RWPE2 (cell line): ENCODE measurements at regions not wholly inside any gene's neighbourhood (a gene's known extent, or its start where the extent isn't known, plus 50 kb on each side); places are given as distances from the start of the nearest gene placed in this dataset.

Experiments
- ATAC-seq: fragments of 200-7000 bp; cut with Tn5 transposase; 3 replicates; pipeline ENCODE4 v1.9.1; 2021; ENCODE audit warnings: low read depth
- DNase-seq: peaks from one replicate; pipeline ENCODE4 v3.0.0-alpha.2; 2020; ENCODE audit warnings: low spot score
- H3K27ac ChIP-seq: fragments of 450-650 bp; 2 replicates; pipeline ENCODE4 v1.5.1; 2017; ENCODE audit warnings: mild to moderate bottlenecking; ENCODE audit not compliant: poor library complexity, severe bottlenecking
- H3K27me3 ChIP-seq: fragments of 250-450 bp; sonication (Bioruptor Pico); 2 replicates; pipeline ENCODE4 v1.5.1; 2021; ENCODE audit warnings: mild to moderate bottlenecking, moderate library complexity; ENCODE audit not compliant: insufficient read depth, poor library complexity, severe bottlenecking
- H3K36me3 ChIP-seq: fragments of 250-450 bp; sonication (Bioruptor Pico); 2 replicates; pipeline ENCODE4 v1.5.1; 2020; ENCODE audit warnings: low read depth, mild to moderate bottlenecking, moderate library complexity
- H3K4me1 ChIP-seq: fragments of 250-450 bp; sonication (Bioruptor Pico); 2 replicates; pipeline ENCODE4 v1.5.1; 2021; ENCODE audit warnings: mild to moderate bottlenecking, moderate library complexity; ENCODE audit not compliant: insufficient read depth, poor library complexity, severe bottlenecking
- H3K4me3 ChIP-seq: fragments of 250-450 bp; sonication (Bioruptor Pico); 2 replicates; pipeline ENCODE4 v1.5.1; 2021; ENCODE audit warnings: mild to moderate bottlenecking, moderate library complexity; ENCODE audit not compliant: severe bottlenecking
- H3K9me3 ChIP-seq: fragments of 250-450 bp; sonication (Bioruptor Pico); 2 replicates; pipeline ENCODE4 v1.5.1; 2021; ENCODE audit warnings: mild to moderate bottlenecking, moderate library complexity; ENCODE audit not compliant: severe bottlenecking
- CTCF ChIP-seq: fragments of 450-650 bp; IDR thresholded peaks from one replicate; pipeline ENCODE4 v1.5.1; 2017; ENCODE audit warnings: mild to moderate bottlenecking, moderate library complexity; ENCODE audit not compliant: poor library complexity, severe bottlenecking

GRCh38 chr9:522190-522589, 307.5 kb downstream of the DOCK8 start:
- DNase-seq = no peak
- no peak for TF ChIP-seq CTCF
- Histone ChIP-seq H3K27ac (no peak overlapping the region), H3K9me3 (no peaks in the 10 kb centered on the region), H3K4me3 (no peak overlapping the region), H3K4me1 (peaks cover 31% of the 10 kb centered on the region), H3K27me3 (no peaks in the 10 kb centered on the region), H3K36me3 (peaks cover 19% of the 10 kb centered on the region)
- no peak for ATAC-seq

- peaks cover 31% of the 10 kb centered on the region for H3K4me1 ChIP-seq
- DNase-seq (no peak), ATAC-seq (no peak)
- no peaks in the 10 kb centered on the region for H3K9me3 ChIP-seq
- no peaks in the 10 kb centered on the region for H3K27me3 ChIP-seq
- no peak overlapping the region for H3K27ac ChIP-seq
- no peak overlapping the region for H3K4me3 ChIP-seq
- TF ChIP-seq CTCF = no peak
- peaks cover 19% of the 10 kb centered on the region for H3K36me3 ChIP-seq
Observed at GRCh38 chr9:522658-523057, 308.0 kb downstream of the DOCK8 start.

GRCh38 chr9:523444-523843, 308.8 kb downstream of the DOCK8 start:
- Histone ChIP-seq H3K27me3 (no peaks in the 10 kb centered on the region), H3K27ac (no peak overlapping the region), H3K9me3 (no peaks in the 10 kb centered on the region), H3K36me3 (peaks cover 19% of the 10 kb centered on the region), H3K4me3 (no peak overlapping the region), H3K4me1 (peaks cover 26% of the 10 kb centered on the region)
- TF ChIP-seq CTCF = no peak
- ATAC-seq = no peak
- no peak for DNase-seq

GRCh38 chr9:524008-524407, 309.3 kb downstream of the DOCK8 start:
- Histone ChIP-seq H3K4me3 (no peak overlapping the region), H3K36me3 (peaks cover 19% of the 10 kb centered on the region), H3K27me3 (no peaks in the 10 kb centered on the region), H3K9me3 (no peaks in the 10 kb centered on the region), H3K4me1 (peaks cover 20% of the 10 kb centered on the region), H3K27ac (no peak overlapping the region)
- DNase-seq (no peak), ATAC-seq (no peak)
- no peak for TF ChIP-seq CTCF

- Histone ChIP-seq H3K4me3 (no peak overlapping the region), H3K27me3 (no peaks in the 10 kb centered on the region), H3K4me1 (peaks cover 35% of the 10 kb centered on the region), H3K27ac (no peak overlapping the region), H3K36me3 (peaks cover 9% of the 10 kb centered on the region; the same call in 1 of the 2 replicates), H3K9me3 (no peaks in the 10 kb centered on the region)
- DNase-seq (no peak), ATAC-seq (peak; percentile 47; the same call in 1 of the 3 replicates)
- no peak for TF ChIP-seq CTCF
Observed at GRCh38 chr9:526904-527591, 312.4 kb downstream of the DOCK8 start.
